LNCaP clone FGC (cell line): ENCODE measurements at regions not wholly inside any gene's neighbourhood (a gene's known extent, or its start where the extent isn't known, plus 50 kb on each side); places are given as distances from the start of the nearest gene placed in this dataset.

ENCODE experiments used
- DNase-seq: peaks from one replicate; pipeline ENCODE4 v3.0.0-alpha.2; 2011; ENCODE audit warnings: low read depth
- H3K4me3 ChIP-seq: 2 replicates; pipeline ENCODE4 v1.5.1; 2011; ENCODE audit warnings: mild to moderate bottlenecking, low read depth, low read length, control low read depth
- TF ChIP-seq, protein P1 (sequence below): IDR thresholded peaks from 2 replicates; pipeline ENCODE4 v1.5.1; 2012; ENCODE audit warnings: mild to moderate bottlenecking; ENCODE audit not compliant: control insufficient read depth, insufficient read depth; ENCODE audit errors: extremely low read depth

DNA sequence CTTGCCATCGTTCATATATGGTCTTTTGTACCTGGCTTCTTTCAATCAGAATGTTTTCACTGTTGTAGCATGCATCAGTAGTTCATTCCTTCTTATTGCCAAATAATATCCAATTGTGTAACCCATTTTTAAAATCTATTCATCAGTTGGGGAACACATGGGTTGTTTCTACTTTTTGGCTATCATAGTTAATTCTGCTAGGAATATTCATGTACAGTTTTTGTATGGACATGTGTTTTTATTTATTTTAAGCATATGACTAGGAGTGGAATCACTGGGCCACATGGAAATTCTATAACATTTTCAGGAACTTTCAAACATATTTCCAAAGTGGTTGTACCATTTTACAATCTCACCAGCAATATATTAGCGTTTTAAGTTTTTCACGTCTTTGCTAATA lies 151.9 kb upstream of the PRNP start:
- H3K4me3 ChIP-seq, result no peak overlapping the region
- DNase-seq, result no peak
- TF ChIP-seq, protein P1, sequence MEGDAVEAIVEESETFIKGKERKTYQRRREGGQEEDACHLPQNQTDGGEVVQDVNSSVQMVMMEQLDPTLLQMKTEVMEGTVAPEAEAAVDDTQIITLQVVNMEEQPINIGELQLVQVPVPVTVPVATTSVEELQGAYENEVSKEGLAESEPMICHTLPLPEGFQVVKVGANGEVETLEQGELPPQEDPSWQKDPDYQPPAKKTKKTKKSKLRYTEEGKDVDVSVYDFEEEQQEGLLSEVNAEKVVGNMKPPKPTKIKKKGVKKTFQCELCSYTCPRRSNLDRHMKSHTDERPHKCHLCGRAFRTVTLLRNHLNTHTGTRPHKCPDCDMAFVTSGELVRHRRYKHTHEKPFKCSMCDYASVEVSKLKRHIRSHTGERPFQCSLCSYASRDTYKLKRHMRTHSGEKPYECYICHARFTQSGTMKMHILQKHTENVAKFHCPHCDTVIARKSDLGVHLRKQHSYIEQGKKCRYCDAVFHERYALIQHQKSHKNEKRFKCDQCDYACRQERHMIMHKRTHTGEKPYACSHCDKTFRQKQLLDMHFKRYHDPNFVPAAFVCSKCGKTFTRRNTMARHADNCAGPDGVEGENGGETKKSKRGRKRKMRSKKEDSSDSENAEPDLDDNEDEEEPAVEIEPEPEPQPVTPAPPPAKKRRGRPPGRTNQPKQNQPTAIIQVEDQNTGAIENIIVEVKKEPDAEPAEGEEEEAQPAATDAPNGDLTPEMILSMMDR, result no peak

DNA sequence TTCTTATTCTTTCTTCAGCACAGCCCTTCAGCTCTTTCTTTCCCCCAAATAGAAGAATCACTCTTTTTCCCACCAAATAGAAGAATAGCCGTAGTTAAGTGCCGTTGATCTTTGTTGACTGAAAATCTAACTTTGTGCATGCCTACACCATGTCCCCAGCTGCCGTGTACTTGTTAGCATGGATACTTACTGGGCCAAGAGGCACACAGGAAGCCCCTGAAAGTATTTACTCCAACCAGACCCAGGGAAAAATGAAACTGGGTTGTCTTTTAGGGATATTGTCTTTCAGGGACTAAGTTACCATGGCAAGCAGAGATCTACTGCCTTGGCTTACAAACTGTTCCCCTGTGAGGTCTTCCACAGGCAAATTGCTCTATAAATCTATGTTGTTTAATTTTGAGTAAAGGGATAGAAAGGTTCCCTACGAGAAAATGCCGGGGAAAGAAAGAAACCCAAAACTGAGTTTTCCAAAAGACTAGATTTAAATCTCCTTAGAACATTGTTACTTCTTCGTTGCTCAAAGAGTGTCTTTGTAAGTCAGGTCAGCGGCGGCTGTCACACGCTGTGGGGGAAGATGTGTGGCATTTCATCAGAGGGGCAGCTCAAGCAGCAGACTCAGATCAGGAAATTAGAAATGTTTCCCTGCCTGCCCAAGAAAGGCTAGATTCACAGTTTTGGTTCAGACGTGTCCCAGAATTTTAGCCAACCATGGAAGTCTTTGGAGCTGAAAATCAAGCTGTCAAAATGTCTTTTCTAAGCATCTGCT lies 152.7 kb upstream of the PRNP start:
- H3K4me3 ChIP-seq, result no peak overlapping the region
- TF ChIP-seq, protein P1, result no peak
- no peak for DNase-seq

GRCh38 chr20:4532772-4533171 lies 153.5 kb upstream of the PRNP start:
- TF ChIP-seq, protein P1, result no peak
- no peak overlapping the region for H3K4me3 ChIP-seq
- DNase-seq, result no peak

DNA sequence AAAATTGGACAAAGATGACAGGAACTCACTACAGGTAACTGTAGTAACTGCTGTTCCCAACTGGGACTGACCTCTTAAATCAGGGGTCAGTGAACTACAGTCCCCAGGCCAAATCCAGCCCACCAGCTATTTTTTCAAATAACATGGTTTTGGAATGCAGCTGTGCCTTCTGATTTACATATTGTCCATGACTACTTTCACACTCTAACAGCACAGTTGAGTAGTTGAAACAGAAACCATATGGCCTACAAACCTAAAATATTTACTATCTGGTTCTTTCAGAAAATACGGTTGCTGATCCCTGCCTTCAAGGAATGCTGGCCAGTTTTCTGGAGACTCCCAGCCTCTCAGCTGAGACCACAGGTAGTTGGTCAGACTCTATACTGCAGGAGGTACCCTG lies 161.5 kb upstream of the PRNP start:
- no peak for DNase-seq
- TF ChIP-seq, protein P1, result no peak
- no peak overlapping the region for H3K4me3 ChIP-seq

DNA sequence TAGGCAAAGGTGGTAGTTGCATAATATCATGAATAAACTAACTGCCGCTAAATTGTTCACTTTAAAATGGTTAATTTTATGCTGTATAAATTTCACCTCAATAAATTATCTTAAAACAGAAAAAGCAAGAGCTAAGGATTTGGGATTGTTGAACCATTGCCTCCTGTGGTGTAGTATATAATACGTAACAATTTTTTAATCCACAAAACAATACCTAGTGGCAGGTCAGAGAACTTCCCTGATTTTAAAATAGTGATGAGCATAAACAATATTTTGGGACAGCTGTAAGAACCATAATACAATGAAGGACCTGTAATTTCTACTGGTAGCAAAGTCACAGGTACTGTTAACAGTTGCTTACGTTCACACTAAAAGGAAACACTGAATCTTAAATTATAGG lies 161.9 kb upstream of the PRNP start:
- no peak for DNase-seq
- no peak overlapping the region for H3K4me3 ChIP-seq
- TF ChIP-seq, protein P1, result no peak

DNA sequence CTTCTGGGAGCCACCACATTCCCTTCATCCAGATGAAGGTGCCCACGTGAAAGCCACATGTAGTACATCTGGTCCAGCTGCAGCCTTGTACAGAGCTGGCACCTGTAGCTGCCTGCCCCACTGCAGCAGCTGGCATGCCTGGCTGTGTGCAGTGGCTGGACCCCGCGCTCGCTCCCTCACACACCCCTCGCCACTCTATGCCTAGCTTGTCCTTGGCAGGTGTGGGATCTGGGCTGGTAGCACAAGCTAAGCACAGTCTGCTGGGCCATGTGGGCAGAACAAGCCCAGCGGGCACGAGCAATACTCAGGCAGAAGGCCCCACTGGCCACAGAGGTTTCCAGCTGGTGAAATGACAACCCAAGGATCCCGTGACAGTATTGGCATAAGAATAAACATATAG lies 163.9 kb upstream of the PRNP start:
- H3K4me3 ChIP-seq, result no peak overlapping the region
- no peak for DNase-seq
- TF ChIP-seq, protein P1, result no peak
